ENCODE measurements at regions not wholly inside any gene's neighbourhood (a gene's known extent, or its start where the extent isn't known, plus 50 kb on each side); places are given as distances from the start of the nearest gene placed in this dataset.

DNA sequence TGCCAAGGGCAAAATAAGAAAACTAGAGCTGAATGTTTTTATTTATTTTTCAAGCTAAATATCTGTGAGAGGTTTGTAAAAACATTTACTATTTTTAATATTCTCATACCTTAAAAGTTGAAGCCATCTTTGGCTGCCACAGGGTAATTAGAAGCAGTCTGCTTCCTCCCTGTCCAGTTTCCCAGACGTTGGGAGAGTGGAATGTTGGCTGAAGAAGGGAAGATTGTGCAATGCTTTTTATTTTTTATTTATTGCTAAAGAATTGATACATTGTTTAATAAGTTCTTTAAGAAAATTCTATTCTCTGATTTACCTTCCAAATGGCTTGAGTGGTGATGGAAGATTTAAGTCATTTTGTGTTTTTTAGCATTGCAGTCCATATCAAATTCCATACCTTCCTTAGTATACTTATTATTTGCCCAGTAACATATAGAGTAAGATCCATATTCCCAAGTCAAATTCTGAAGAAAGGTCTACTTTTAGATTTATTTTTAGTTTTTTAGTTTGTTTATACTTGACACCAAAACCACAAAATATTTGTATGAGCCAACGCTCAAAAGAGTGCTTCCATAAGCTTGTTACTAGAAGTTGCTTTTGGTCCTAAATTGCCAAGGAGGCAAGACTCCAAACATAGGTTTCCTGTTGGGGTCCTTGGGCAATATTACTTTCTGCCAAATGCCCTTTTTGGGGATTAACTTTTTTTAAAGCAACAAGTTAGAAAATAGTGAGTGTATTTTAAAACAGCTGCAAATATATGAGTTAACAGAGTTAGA is 124.0 kb upstream of the CPM start:
- H3K27me3 ChIP-seq (replicated peaks; ENCODE audit: control insufficient read depth, insufficient read depth, low read length) = no peaks in the 10 kb centered on the region
- DNase-seq (ENCODE audit: extremely low read depth, insufficient read length) = no peak
- no peaks in the 10 kb centered on the region for H3K36me3 ChIP-seq (ENCODE audit: control insufficient read depth, insufficient read depth, low read length)
- no peak for TF ChIP-seq CTCF (IDR thresholded peaks at IDR 0.05; ENCODE audit: insufficient read depth, low read length, poor library complexity, severe bottlenecking)
- no peak overlapping the region for H3K4me3 ChIP-seq (replicated peaks; ENCODE audit: low read depth, low read length)

DNA sequence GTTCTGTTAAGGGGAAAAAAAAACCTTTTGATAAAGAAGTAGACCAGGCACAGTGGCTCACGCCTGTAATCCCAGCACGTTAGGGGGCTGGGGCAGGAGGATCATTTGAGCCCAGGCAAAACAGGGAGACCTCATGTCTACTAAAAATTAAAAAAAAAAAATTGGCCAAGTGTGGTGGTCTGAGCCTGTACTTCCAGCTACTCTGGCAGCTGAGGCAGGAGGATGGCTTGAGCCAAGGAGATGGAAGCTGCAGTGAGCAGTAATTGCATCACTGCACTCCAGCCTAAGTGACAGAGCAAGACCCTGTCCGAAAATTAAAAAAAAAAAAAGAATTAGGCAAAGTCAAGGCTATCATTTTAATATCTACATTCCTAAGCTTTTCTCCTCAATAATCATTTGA is 124.8 kb upstream of the CPM start:
- H3K4me3 ChIP-seq (replicated peaks; ENCODE audit: low read depth, low read length) = no peak overlapping the region
- no peak for DNase-seq (ENCODE audit: extremely low read depth, insufficient read length)
- H3K27me3 ChIP-seq (replicated peaks; ENCODE audit: control insufficient read depth, insufficient read depth, low read length) = no peaks in the 10 kb centered on the region
- no peaks in the 10 kb centered on the region for H3K36me3 ChIP-seq (ENCODE audit: control insufficient read depth, insufficient read depth, low read length)
- TF ChIP-seq CTCF (IDR thresholded peaks at IDR 0.05; ENCODE audit: insufficient read depth, low read length, poor library complexity, severe bottlenecking) = no peak

- DNase-seq (ENCODE audit: extremely low read depth, insufficient read length) = no peak
- no peak overlapping the region for H3K4me3 ChIP-seq (replicated peaks; ENCODE audit: low read depth, low read length)
- no peaks in the 10 kb centered on the region for H3K27me3 ChIP-seq (replicated peaks; ENCODE audit: control insufficient read depth, insufficient read depth, low read length)
- TF ChIP-seq CTCF (IDR thresholded peaks at IDR 0.05; ENCODE audit: insufficient read depth, low read length, poor library complexity, severe bottlenecking) = no peak
- H3K36me3 ChIP-seq (ENCODE audit: control insufficient read depth, insufficient read depth, low read length) = no peaks in the 10 kb centered on the region
Measured at GRCh38 chr12:69059465-69060457, 126.8 kb upstream of the CPM start.

GRCh38 chr12:69061574-69061973 is 128.6 kb upstream of the CPM start:
- DNase-seq (ENCODE audit: extremely low read depth, insufficient read length) = no peak
- Histone ChIP-seq H3K36me3 (ENCODE audit: control insufficient read depth, insufficient read depth, low read length) (no peaks in the 10 kb centered on the region), H3K4me3 (replicated peaks; ENCODE audit: low read depth, low read length) (no peak overlapping the region), H3K27me3 (replicated peaks; ENCODE audit: control insufficient read depth, insufficient read depth, low read length) (no peaks in the 10 kb centered on the region)
- no peak for TF ChIP-seq CTCF (IDR thresholded peaks at IDR 0.05; ENCODE audit: insufficient read depth, low read length, poor library complexity, severe bottlenecking)

DNA sequence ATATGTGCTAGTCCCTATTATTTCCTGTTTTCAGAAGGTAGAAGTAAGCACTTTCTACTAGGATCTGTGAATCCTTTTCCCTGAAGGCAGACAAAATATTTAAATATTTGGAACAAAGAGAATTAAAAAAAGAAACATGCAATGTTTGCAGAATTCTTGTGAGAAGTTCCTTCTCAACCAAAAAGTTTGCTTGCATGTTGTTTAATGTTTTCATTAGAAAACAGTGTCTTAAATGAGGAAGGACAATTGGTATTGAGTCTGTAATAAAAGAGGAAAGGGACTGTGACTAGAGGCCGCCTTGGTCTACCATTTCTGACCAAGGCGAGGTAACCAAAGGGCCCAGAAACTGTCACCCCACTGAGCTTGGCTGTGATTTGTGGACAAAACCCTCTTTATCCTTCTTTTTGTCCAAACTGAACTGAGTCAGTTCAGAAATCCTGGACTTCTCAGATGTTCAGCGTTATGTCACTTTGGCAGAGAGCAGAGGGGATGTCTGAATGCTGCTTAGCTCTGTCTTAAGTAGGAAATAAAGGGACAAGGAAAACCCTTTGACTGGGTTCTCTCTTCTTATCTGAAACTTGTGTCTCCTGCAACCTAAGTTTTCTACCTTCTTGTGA is 129.8 kb upstream of the CPM start:
- Histone ChIP-seq H3K4me3 (replicated peaks; ENCODE audit: low read depth, low read length) (no peak overlapping the region), H3K36me3 (ENCODE audit: control insufficient read depth, insufficient read depth, low read length) (no peaks in the 10 kb centered on the region), H3K27me3 (replicated peaks; ENCODE audit: control insufficient read depth, insufficient read depth, low read length) (no peaks in the 10 kb centered on the region)
- TF ChIP-seq CTCF (IDR thresholded peaks at IDR 0.05; ENCODE audit: insufficient read depth, low read length, poor library complexity, severe bottlenecking) = no peak
- DNase-seq (ENCODE audit: extremely low read depth, insufficient read length) = no peak
